Thyroid gland (tissue), 4 donors: ENCODE measurements at regions not wholly inside any gene's neighbourhood (a gene's known extent, or its start where the extent isn't known, plus 50 kb on each side); places are given as distances from the start of the nearest gene placed in this dataset.

ENCODE experiments used
- DNase-seq, 2 donors: peaks; one replicate each; pipeline ENCODE4 v3.0.0-alpha.2; 2019
- H3K27ac ChIP-seq, 3 donors: fragments of 200-600 bp; sonication (generic); 1 replicate in 2 of 3; 2 replicates in 1 of 3; pipeline ENCODE4 v1.5.1; 2016 to 2019; ENCODE audit warnings: mild to moderate bottlenecking in 1 of 3, moderate library complexity in 1 of 3
- H3K27me3 ChIP-seq: fragments of 200-600 bp; sonication (generic); one replicate; pipeline ENCODE4 v1.5.1; 2019
- H3K36me3 ChIP-seq, 2 donors: fragments of 200-600 bp; sonication (generic); one replicate each; pipeline ENCODE4 v1.5.1; 2016 to 2019
- H3K4me1 ChIP-seq, 2 donors: fragments of 200-600 bp; sonication (generic); one replicate each; pipeline ENCODE4 v1.5.1; 2017 to 2019
- H3K4me3 ChIP-seq, 3 donors: fragments of 200-600 bp; sonication (generic); replicated peaks in 1 of 3; 1 replicate in 2 of 3; 2 replicates in 1 of 3; pipeline ENCODE4 v1.5.1; 2016; ENCODE audit warnings: mild to moderate bottlenecking in 1 of 3
- H3K9me3 ChIP-seq: fragments of 200-600 bp; sonication (generic); one replicate; pipeline ENCODE4 v1.5.1; 2017
- POLR2A ChIP-seq, 2 donors: fragments of 450-650 bp; IDR thresholded peaks; one replicate each; pipeline ENCODE4 v1.6.1; 2017; ENCODE audit warnings: antibody characterized with exemption in 2 of 2, mild to moderate bottlenecking in 2 of 2, moderate library complexity in 1 of 2
- WGBS, 2 donors: methylation state at CpG; one replicate each; pipeline ENCODE4 v1.1.5; 2017; 5-methylcytosine and 5-hydroxymethylcytosine counted together
- intact Hi-C: fragments of 100-400 bp; cut with DNase I; formaldehyde crosslinking; loops from one replicate; pipeline ENCODE4 v1.15.1; 2023
- TF ChIP-seq, protein P1 (sequence below), 6 experiments: fragments of 200-600 bp in 3 of 6; fragments of 450-650 bp in 3 of 6; sonication (generic) in 3 of 6; IDR thresholded peaks; one replicate each; pipeline ENCODE4 v1.5.1; 2016 to 2019; ENCODE audit warnings: antibody characterized with exemption in 6 of 6, mild to moderate bottlenecking in 2 of 6, inconsistent platforms in 1 of 6, moderate library complexity in 1 of 6

DNA sequence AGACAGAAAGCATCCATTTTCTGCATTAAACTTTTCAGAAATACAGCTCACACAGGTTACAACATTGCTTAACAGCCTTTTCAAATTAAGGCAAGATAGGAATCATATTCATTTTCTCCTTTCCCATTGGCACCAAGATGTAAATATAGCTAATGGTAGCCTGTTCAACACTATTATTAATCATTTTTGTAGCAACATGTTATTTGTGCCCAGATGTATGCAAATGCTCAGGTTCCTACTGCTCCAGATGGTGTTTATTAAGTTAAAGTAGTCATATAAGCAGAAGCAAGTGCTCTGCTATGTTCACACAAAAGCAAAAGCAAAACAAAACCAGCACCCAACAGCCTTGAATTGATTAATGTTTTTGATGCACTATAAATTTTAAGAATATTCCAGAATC, 1110.6 kb downstream of the SLC6A15 start:
- H3K36me3 ChIP-seq, result no peaks in the 10 kb centered on the region
- TF ChIP-seq POLR2A (IDR thresholded peaks at IDR 0.05), result no peak
- TF ChIP-seq, protein P1, sequence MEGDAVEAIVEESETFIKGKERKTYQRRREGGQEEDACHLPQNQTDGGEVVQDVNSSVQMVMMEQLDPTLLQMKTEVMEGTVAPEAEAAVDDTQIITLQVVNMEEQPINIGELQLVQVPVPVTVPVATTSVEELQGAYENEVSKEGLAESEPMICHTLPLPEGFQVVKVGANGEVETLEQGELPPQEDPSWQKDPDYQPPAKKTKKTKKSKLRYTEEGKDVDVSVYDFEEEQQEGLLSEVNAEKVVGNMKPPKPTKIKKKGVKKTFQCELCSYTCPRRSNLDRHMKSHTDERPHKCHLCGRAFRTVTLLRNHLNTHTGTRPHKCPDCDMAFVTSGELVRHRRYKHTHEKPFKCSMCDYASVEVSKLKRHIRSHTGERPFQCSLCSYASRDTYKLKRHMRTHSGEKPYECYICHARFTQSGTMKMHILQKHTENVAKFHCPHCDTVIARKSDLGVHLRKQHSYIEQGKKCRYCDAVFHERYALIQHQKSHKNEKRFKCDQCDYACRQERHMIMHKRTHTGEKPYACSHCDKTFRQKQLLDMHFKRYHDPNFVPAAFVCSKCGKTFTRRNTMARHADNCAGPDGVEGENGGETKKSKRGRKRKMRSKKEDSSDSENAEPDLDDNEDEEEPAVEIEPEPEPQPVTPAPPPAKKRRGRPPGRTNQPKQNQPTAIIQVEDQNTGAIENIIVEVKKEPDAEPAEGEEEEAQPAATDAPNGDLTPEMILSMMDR (IDR thresholded peaks at IDR 0.05), result no peak
- intact Hi-C loops, result no loop called here
- H3K27me3 ChIP-seq, result no peaks in the 10 kb centered on the region
- H3K9me3 ChIP-seq, result no peaks in the 10 kb centered on the region
- DNase-seq, result no peak
- H3K4me3 ChIP-seq, result no peak overlapping the region
- H3K4me1 ChIP-seq, result no peaks in the 10 kb centered on the region
- H3K27ac ChIP-seq, result no peak overlapping the region

DNA sequence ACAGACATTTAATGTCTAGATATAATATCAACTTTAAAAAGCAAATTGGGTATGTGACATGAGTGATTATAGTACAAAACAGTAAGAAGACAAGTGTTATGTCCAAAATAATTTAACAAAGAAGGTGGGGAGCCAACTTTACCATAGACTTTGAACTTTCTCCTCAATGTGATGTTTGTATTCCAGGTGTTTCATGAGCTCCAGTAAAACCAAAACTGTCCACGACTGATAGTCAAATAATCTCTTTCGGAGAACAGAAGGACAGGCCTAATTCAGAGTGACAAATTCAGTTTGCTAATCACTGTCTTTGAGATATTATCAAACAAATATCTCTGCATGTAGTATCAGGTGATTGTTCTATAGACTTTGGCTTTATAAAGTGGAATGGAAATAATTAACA, 1112.6 kb downstream of the SLC6A15 start:
- H3K27me3 ChIP-seq, result no peaks in the 10 kb centered on the region
- H3K36me3 ChIP-seq, result no peaks in the 10 kb centered on the region
- no peak for TF ChIP-seq POLR2A (IDR thresholded peaks at IDR 0.05)
- TF ChIP-seq, protein P1 (IDR thresholded peaks at IDR 0.05), result no peak
- H3K27ac ChIP-seq, result no peak overlapping the region
- no peak for DNase-seq
- H3K4me1 ChIP-seq, result no peaks in the 10 kb centered on the region
- WGBS, 2 donors, result 93 to 97% methylated on average over 2 of the region's 2 CpGs
- no peaks in the 10 kb centered on the region for H3K9me3 ChIP-seq
- intact Hi-C loops, result no loop called here
- H3K4me3 ChIP-seq, result no peak overlapping the region

DNA sequence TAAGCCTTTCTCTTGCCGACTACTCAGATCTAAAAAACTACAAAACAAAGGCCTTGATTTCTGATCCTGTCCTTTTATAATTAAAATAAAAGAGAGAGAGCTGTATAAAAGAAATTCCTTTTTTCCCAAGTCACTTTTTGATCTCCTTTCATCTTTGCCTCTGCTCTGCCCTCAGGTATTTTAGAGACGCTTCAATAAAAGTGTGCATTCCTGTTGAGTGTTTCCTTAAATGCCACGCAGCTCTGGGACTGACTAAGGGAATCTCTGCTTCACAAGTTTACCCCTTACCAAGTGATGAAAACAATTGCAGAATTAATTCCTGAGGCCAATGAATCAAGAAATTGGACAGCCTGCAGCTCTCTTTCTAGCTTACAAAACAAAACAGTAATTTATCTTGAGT, 1109.8 kb downstream of the TMTC2 start:
- Histone ChIP-seq H3K9me3 (no peaks in the 10 kb centered on the region), H3K4me1 (no peaks in the 10 kb centered on the region), H3K4me3 (no peak overlapping the region), H3K27ac (no peak overlapping the region), H3K27me3 (no peaks in the 10 kb centered on the region), H3K36me3 (no peaks in the 10 kb centered on the region)
- WGBS, 2 donors, result 59 to 64% methylated on average over 3 of the region's 3 CpGs
- intact Hi-C loops, result no loop called here
- TF ChIP-seq, protein P1 (IDR thresholded peaks at IDR 0.05), result no peak
- TF ChIP-seq POLR2A (IDR thresholded peaks at IDR 0.05), result no peak
- DNase-seq, result no peak

DNA sequence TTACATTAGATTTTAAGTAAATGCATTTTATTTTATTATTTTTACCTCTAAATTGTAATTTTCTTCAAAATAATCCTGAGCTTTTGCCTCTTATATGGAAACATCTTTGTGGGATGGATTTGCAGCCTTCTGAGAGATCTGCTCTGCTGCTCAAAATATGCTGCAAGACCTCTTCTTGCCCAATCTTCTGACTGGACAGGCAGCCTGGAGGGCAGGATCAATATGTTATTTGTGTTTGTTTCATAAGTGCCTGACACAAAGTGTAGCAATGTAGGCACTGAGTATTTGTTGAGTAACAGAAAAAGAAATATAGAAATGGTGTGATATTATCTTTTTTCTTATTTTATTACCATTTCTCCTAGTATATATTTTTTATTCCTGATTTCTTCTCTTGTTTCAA, 1106.9 kb downstream of the TMTC2 start:
- Histone ChIP-seq H3K27ac (no peak overlapping the region), H3K4me3 (no peak overlapping the region), H3K4me1 (no peaks in the 10 kb centered on the region), H3K27me3 (no peaks in the 10 kb centered on the region), H3K9me3 (no peaks in the 10 kb centered on the region), H3K36me3 (no peaks in the 10 kb centered on the region)
- intact Hi-C loops, result no loop called here
- no peak for TF ChIP-seq POLR2A (IDR thresholded peaks at IDR 0.05)
- TF ChIP-seq, protein P1 (IDR thresholded peaks at IDR 0.05), result no peak
- no peak for DNase-seq

DNA sequence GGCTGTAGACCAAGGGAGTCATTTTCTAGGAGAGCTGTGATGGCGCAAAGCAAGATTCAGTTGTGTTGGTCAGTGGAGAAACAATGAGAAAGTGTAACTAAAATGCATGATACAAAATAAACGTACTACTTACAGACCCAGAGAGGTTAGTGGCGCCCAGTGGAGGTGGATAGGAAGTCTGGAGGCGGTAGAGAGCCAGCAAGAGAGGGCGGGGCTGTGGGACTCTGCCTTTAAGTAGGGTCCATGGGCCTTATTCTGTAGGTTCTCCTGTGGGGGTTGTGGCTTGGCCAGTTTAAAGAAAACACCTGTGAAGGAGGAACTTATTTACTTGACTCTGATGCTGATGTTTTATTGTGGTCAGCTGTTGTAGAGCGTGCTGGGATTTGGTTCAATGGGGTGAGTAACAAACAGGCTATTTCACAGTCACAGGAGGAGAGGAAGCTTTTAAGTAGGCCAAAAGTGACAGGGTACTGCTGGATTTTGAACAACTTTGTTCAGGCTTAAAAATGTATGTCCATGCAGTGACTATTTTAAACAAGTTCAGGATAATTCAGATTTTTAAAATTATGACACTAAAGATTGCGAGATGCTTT, 1097.7 kb downstream of the TMTC2 start:
- no peaks in the 10 kb centered on the region for H3K4me1 ChIP-seq
- TF ChIP-seq, protein P1 (IDR thresholded peaks at IDR 0.05), result no peak
- TF ChIP-seq POLR2A (IDR thresholded peaks at IDR 0.05), result no peak
- no peak overlapping the region for H3K27ac ChIP-seq
- intact Hi-C loops, result no loop called here
- 83 to 85% methylated on average over 7 of the region's 7 CpGs for WGBS, 2 donors
- DNase-seq, result no peak
- no peaks in the 10 kb centered on the region for H3K36me3 ChIP-seq
- H3K4me3 ChIP-seq, result no peak overlapping the region
- no peaks in the 10 kb centered on the region for H3K27me3 ChIP-seq
- H3K9me3 ChIP-seq, result no peaks in the 10 kb centered on the region
